DOHH2 (cell line): ENCODE measurements at regions not wholly inside any gene's neighbourhood (a gene's known extent, or its start where the extent isn't known, plus 50 kb on each side); places are given as distances from the start of the nearest gene placed in this dataset.

Experiments
- CTCF ChIP-seq: fragments of 200-600 bp; sonication (generic); IDR thresholded peaks from one replicate; pipeline ENCODE4 v1.5.1; 2014; ENCODE audit warnings: antibody characterized with exemption, mild to moderate bottlenecking, low read depth, low read length; ENCODE audit not compliant: poor library complexity, severe bottlenecking
- EZH2phosphoT487 ChIP-seq: fragments of 200-600 bp; sonication (generic); IDR thresholded peaks from 2 replicates; pipeline ENCODE4 v1.6.1; 2017; ENCODE audit warnings: borderline replicate concordance, mild to moderate bottlenecking, antibody characterized with exemption, low read length, moderate library complexity, mixed read lengths

GRCh38 chr5:39730006-39730405 lies 305.2 kb upstream of the DAB2 start:
- TF ChIP-seq CTCF (no peak), EZH2phosphoT487 (no peak)
